GM12878 (cell line): ENCODE measurements at regions not wholly inside any gene's neighbourhood (a gene's known extent, or its start where the extent isn't known, plus 50 kb on each side); places are given as distances from the start of the nearest gene placed in this dataset.

Source experiments
- ATAC-seq: fragments of 200-7000 bp; cut with Tn5 transposase; 3 replicates; pipeline ENCODE4 v1.9.1; 2020; ENCODE audit warnings: mild to moderate bottlenecking, moderate library complexity
- BruUV-seq: library from RNA; stranded (reverse); fragments of 400-500 nt; replicated peaks from 2 replicates; lab custom pipeline; 2021; lab: Mats Ljungman, UMichigan
- CTCF ChIA-PET: fragments of 300-600 bp; sonication (Branson Sonifier 250); formaldehyde crosslinking; extraction: SDS; loops from one replicate; lab custom pipeline; 2021; ENCODE audit warnings: inconsistent platforms; lab: Yijun Ruan, JAX
- POLR2A ChIA-PET: fragments of 350-600 bp; formaldehyde crosslinking; extraction: SDS; loops from one replicate; lab custom pipeline; 2021; ENCODE audit warnings: inconsistent platforms; lab: Charles Lee
- RAD21 ChIA-PET: fragments of 300-600 bp; sonication (Branson Sonifier 250); formaldehyde crosslinking; loops from one replicate; lab custom pipeline; 2023; ENCODE audit warnings: antibody characterized with exemption; ENCODE audit not compliant: unreplicated experiment; lab: Charles Lee
- SMC1A ChIA-PET: fragments of 300-600 bp; sonication (Branson Sonifier 250); formaldehyde crosslinking; loops from one replicate; lab custom pipeline; 2023; ENCODE audit not compliant: unreplicated experiment, uncharacterized antibody; lab: Charles Lee
- DNase-seq: peaks from one replicate; pipeline ENCODE4 v3.0.0-alpha.2; 2011; ENCODE audit warnings: low read depth, low spot score
- FAIRE-seq: peaks from 3 replicates; lab custom pipeline; 2011; peaks lifted over from hg19 to GRCh38; lab: Jason Lieb, UNC
- H2AFZ ChIP-seq: 2 replicates; pipeline ENCODE4 v1.6.0; 2011; ENCODE audit warnings: low read depth, low read length, control low read depth; ENCODE audit not compliant: control insufficient read depth
- H3K27ac ChIP-seq: 2 replicates; pipeline ENCODE4 v1.5.1; 2011; ENCODE audit warnings: control low read depth; ENCODE audit not compliant: control insufficient read depth, insufficient read depth
- H3K27me3 ChIP-seq, 2 experiments: replicated peaks in 1 of 2; 2 replicates each; pipeline versions ENCODE4 v1.6.0 to v1.6.1; 2011; ENCODE audit warnings: low read length in 1 of 2; ENCODE audit not compliant: control insufficient read depth in 2 of 2, insufficient read depth in 2 of 2
- H3K36me3 ChIP-seq, 2 experiments: 2 replicates each; pipeline ENCODE4 v1.5.1; 2011; ENCODE audit warnings: low read length in 1 of 2; ENCODE audit not compliant: control insufficient read depth in 2 of 2, insufficient read depth in 2 of 2
- H3K4me1 ChIP-seq: 2 replicates; pipeline ENCODE4 v1.6.1; 2011; ENCODE audit warnings: mild to moderate bottlenecking, low read length, moderate library complexity, mixed read lengths; ENCODE audit not compliant: control insufficient read depth, insufficient read depth
- H3K4me2 ChIP-seq: 2 replicates; pipeline ENCODE4 v1.6.0; 2011; ENCODE audit warnings: control low read depth; ENCODE audit not compliant: control insufficient read depth, insufficient read depth
- H3K4me3 ChIP-seq: fragments of 200-600 bp; sonication (generic); 2 replicates; pipeline ENCODE4 v1.5.1; 2016
- H3K79me2 ChIP-seq: 2 replicates; pipeline ENCODE4 v1.6.0; 2011; ENCODE audit warnings: low read length; ENCODE audit not compliant: control insufficient read depth, insufficient read depth
- H3K9ac ChIP-seq: 2 replicates; pipeline ENCODE4 v1.8.0; 2011; ENCODE audit warnings: low read length, control low read depth, mixed read lengths; ENCODE audit not compliant: control insufficient read depth, insufficient read depth
- H3K9me3 ChIP-seq: replicated peaks from 3 replicates; pipeline ENCODE4 v1.5.1; 2011; ENCODE audit warnings: mild to moderate bottlenecking, low read length; ENCODE audit not compliant: control insufficient read depth, insufficient read depth
- H4K20me1 ChIP-seq: 2 replicates; pipeline ENCODE4 v1.6.0; 2011; ENCODE audit not compliant: control insufficient read depth, insufficient read depth
- ATF2 ChIP-seq: IDR thresholded peaks from 2 replicates; pipeline ENCODE4 v1.6.1; 2012; ENCODE audit warnings: low read length, inconsistent platforms
- ATF3 ChIP-seq: IDR thresholded peaks from 2 replicates; pipeline ENCODE4 v1.6.1; 2011; ENCODE audit warnings: low read depth, mild to moderate bottlenecking, low read length, moderate library complexity, borderline replicate concordance; ENCODE audit errors: extremely low read depth
- JUNB ChIP-seq: IDR thresholded peaks from 2 replicates; pipeline ENCODE4 v1.6.1; 2016; ENCODE audit warnings: antibody characterized with exemption, mild to moderate bottlenecking
- MXI1 ChIP-seq: fragments of 150-350 bp; IDR thresholded peaks from 2 replicates; pipeline ENCODE4 v1.6.1; 2011; ENCODE audit warnings: low read depth, mild to moderate bottlenecking, inconsistent platforms, low read length, improper control_type of control experiment
- NR2C2 ChIP-seq: IDR thresholded peaks from 2 replicates; pipeline ENCODE4 v1.6.1; 2011; ENCODE audit warnings: borderline replicate concordance, low read depth; ENCODE audit not compliant: control insufficient read depth, insufficient read length
- PAX5 ChIP-seq: IDR thresholded peaks from 2 replicates; pipeline ENCODE4 v1.6.1; 2011; ENCODE audit warnings: low read depth, low read length, borderline replicate concordance
- PBX3 ChIP-seq: IDR thresholded peaks from 2 replicates; pipeline ENCODE4 v1.6.1; 2011; ENCODE audit warnings: mild to moderate bottlenecking, low read depth, low read length, moderate library complexity; ENCODE audit not compliant: insufficient replicate concordance
- POLR2AphosphoS5 ChIP-seq: IDR thresholded peaks from 2 replicates; pipeline ENCODE4 v1.6.1; 2011; ENCODE audit warnings: mild to moderate bottlenecking, low read length, inconsistent platforms
- POU2F2 ChIP-seq: IDR thresholded peaks from 3 replicates; pipeline ENCODE4 v1.6.1; 2011; ENCODE audit warnings: low read depth, mild to moderate bottlenecking, low read length, borderline replicate concordance
- SP1 ChIP-seq: IDR thresholded peaks from one replicate; pipeline ENCODE4 v1.6.1; 2011; ENCODE audit warnings: low read depth, low read length
- SREBF2 ChIP-seq: IDR thresholded peaks from 2 replicates; pipeline ENCODE4 v1.6.1; 2012; ENCODE audit warnings: mild to moderate bottlenecking, low read length
- USF1 ChIP-seq: IDR thresholded peaks from 2 replicates; pipeline ENCODE4 v1.6.1; 2011; ENCODE audit warnings: borderline replicate concordance, low read depth, mild to moderate bottlenecking, moderate library complexity, mixed read lengths, low read length; ENCODE audit not compliant: insufficient read depth; ENCODE audit errors: extremely low read length
- ZBTB11 ChIP-seq: fragments of 450-650 bp; formaldehyde crosslinking; IDR thresholded peaks from 2 replicates; pipeline ENCODE4 v1.5.0; 2022; ENCODE audit warnings: mild to moderate bottlenecking, missing genetic modification characterization
- WGBS: methylation state at CpG from one replicate; pipeline ENCODE4 v1.1.6; 2016; ENCODE audit warnings: low lambda C conversion rate; ENCODE audit not compliant: insufficient replicate concordance, insufficient coverage; ENCODE audit errors: missing lambda C conversion rate; 5-methylcytosine and 5-hydroxymethylcytosine counted together
- in situ Hi-C: fragments of 300-500 bp; cut with MboI; formaldehyde crosslinking; loops from 9 replicates; pipeline ENCODE4 v1.14.3; 2018; ENCODE audit warnings: mixed read lengths
- intact Hi-C: fragments of 100-400 bp; cut with micrococcal nuclease; formaldehyde crosslinking; loops from one replicate; pipeline ENCODE4 v1.14.2; 2022; ENCODE audit not compliant: unreplicated experiment

GRCh38 chr2:138193416-138194213 is 229.3 kb downstream of the HNMT start:
- BruUV-seq: no TSS peak
- Histone ChIP-seq H3K9ac (no peak overlapping the region), H2AFZ (no peak overlapping the region), H3K4me2 (no peak overlapping the region), H3K4me3 (no peak overlapping the region), H3K4me1 (no peaks in the 10 kb centered on the region), H3K36me3 (no peaks in the 10 kb centered on the region), H3K27me3 (no peaks in the 10 kb centered on the region), H4K20me1 (no peaks in the 10 kb centered on the region), H3K27ac (no peak overlapping the region), H3K9me3 (no peaks in the 10 kb centered on the region), H3K79me2 (no peaks in the 10 kb centered on the region)
- TF ChIP-seq ATF3 (no peak), NR2C2 (no peak), ZBTB11 (CRISPR knock-in tag) (no peak), USF1 (no peak), POLR2AphosphoS5 (no peak), SREBF2 (no peak), ATF2 (no peak), PAX5 (no peak), POU2F2 (no peak), PBX3 (no peak), JUNB (no peak), MXI1 (no peak), SP1 (no peak)
- no peak for ATAC-seq
- 27% methylated on average over 8 of the region's 8 CpGs for WGBS
- ChIA-PET CTCF (interaction anchor here (0.7 kb wide), 1 partner anchor 103 kb away, joined by 3 read pairs; no protein-coding TSS in a partner anchor), POLR2A (no interaction called here), RAD21 (no interaction called here), SMC1A (interaction anchor here (1.1 to 1.8 kb wide), 3 partner anchors 9 to 16 kb away, joined by 3 to 6 read pairs (median 3); no protein-coding TSS in a partner anchor)
- in situ Hi-C loops (no loop called here), intact Hi-C loops (no loop called here)
- no peak for DNase-seq
- FAIRE-seq: no peak
